Ishikawa (cell line): ENCODE measurements at regions not wholly inside any gene's neighbourhood (a gene's known extent, or its start where the extent isn't known, plus 50 kb on each side); places are given as distances from the start of the nearest gene placed in this dataset.

ENCODE experiments used
- CEBPB ChIP-seq: IDR thresholded peaks from 2 replicates; pipeline ENCODE4 v1.6.1; 2012
- CREB1 ChIP-seq: IDR thresholded peaks from 2 replicates; pipeline ENCODE4 v1.6.1; 2012; ENCODE audit warnings: low read depth
- EGR1 ChIP-seq: IDR thresholded peaks from 2 replicates; pipeline ENCODE4 v1.6.1; 2012
- EP300 ChIP-seq: IDR thresholded peaks from 2 replicates; pipeline ENCODE4 v1.6.1; 2012; ENCODE audit warnings: borderline replicate concordance
- FOXM1 ChIP-seq: IDR thresholded peaks from 2 replicates; pipeline ENCODE4 v1.6.1; 2012; ENCODE audit warnings: low read depth, borderline replicate concordance
- MAX ChIP-seq: IDR thresholded peaks from 2 replicates; pipeline ENCODE4 v1.6.1; 2012
- NFIC ChIP-seq: IDR thresholded peaks from 2 replicates; pipeline ENCODE4 v1.6.1; 2012
- RAD21 ChIP-seq: IDR thresholded peaks from 2 replicates; pipeline ENCODE4 v1.6.1; 2012; ENCODE audit warnings: low read depth
- REST ChIP-seq: IDR thresholded peaks from 2 replicates; pipeline ENCODE4 v1.6.1; 2012; ENCODE audit warnings: low read depth, mild to moderate bottlenecking
- TAF1 ChIP-seq: IDR thresholded peaks from 2 replicates; pipeline ENCODE4 v1.6.1; 2012; ENCODE audit warnings: low read depth, mild to moderate bottlenecking
- TCF12 ChIP-seq: IDR thresholded peaks from 2 replicates; pipeline ENCODE4 v1.6.1; 2012; ENCODE audit warnings: low read depth
- TEAD4 ChIP-seq: IDR thresholded peaks from 2 replicates; pipeline ENCODE4 v1.6.1; 2012
- USF1 ChIP-seq: IDR thresholded peaks from 2 replicates; pipeline ENCODE4 v1.6.1; 2012
- YY1 ChIP-seq: IDR thresholded peaks from 2 replicates; pipeline ENCODE4 v1.6.1; 2012; ENCODE audit warnings: low read depth
- ZBTB7A ChIP-seq: IDR thresholded peaks from 2 replicates; pipeline ENCODE4 v1.6.1; 2012; ENCODE audit warnings: low read depth

- TF ChIP-seq ZBTB7A (no peak), RAD21 (no peak), YY1 (no peak), CREB1 (no peak), NFIC (no peak), TCF12 (no peak), USF1 (no peak)
Measured at GRCh38 chr1:238517711-238518110, 627.0 kb upstream of the ZP4 start.

GRCh38 chr1:238501290-238501689 is 610.6 kb upstream of the ZP4 start:
- no peak for TF ChIP-seq MAX
- TF ChIP-seq EP300, result no peak
- TF ChIP-seq CEBPB, result no peak
- TF ChIP-seq TAF1, result no peak
- TF ChIP-seq FOXM1, result no peak
- TF ChIP-seq ZBTB7A, result no peak
- TF ChIP-seq USF1, result no peak
- no peak for TF ChIP-seq CREB1
- no peak for TF ChIP-seq TEAD4

GRCh38 chr1:238499021-238499420 is 608.3 kb upstream of the ZP4 start:
- TF ChIP-seq EP300 (no peak), RAD21 (no peak), YY1 (no peak), NFIC (no peak)

- TF ChIP-seq EP300 (no peak), YY1 (no peak), FOXM1 (no peak), TEAD4 (no peak), CEBPB (no peak), TAF1 (no peak), REST (no peak)
Measured at GRCh38 chr1:238492271-238492670, 601.5 kb upstream of the ZP4 start.

GRCh38 chr1:238491265-238491664 is 600.5 kb upstream of the ZP4 start:
- TF ChIP-seq RAD21 (no peak), CREB1 (no peak), ZBTB7A (no peak), MAX (no peak), NFIC (no peak), TEAD4 (no peak), USF1 (no peak), FOXM1 (no peak), TAF1 (no peak), EP300 (no peak), REST (no peak), EGR1 (no peak), TCF12 (no peak), CEBPB (no peak), YY1 (no peak)

- TF ChIP-seq MAX (no peak), CREB1 (no peak), EP300 (no peak), TAF1 (no peak), TCF12 (no peak), EGR1 (no peak), CEBPB (no peak), USF1 (no peak)
Measured at GRCh38 chr1:238489006-238489405, 598.3 kb upstream of the ZP4 start.
